IMR-90 (cell line): ENCODE measurements at regions not wholly inside any gene's neighbourhood (a gene's known extent, or its start where the extent isn't known, plus 50 kb on each side); places are given as distances from the start of the nearest gene placed in this dataset.

Experiments
- ATAC-seq: fragments of 200-7000 bp; cut with Tn5 transposase; 2 replicates; pipeline ENCODE4 v1.9.1; 2020; ENCODE audit warnings: low read depth, mild to moderate bottlenecking, moderate library complexity
- BruUV-seq: library from RNA; stranded (reverse); fragments of 400-500 nt; replicated peaks from 2 replicates; lab custom pipeline; 2021; lab: Mats Ljungman, UMichigan
- CTCF ChIA-PET: fragments of 300-600 bp; formaldehyde crosslinking; extraction: SDS; loops from one replicate; lab custom pipeline; 2021; ENCODE audit warnings: antibody characterized with exemption; lab: Yijun Ruan, JAX
- POLR2A ChIA-PET: fragments of 300-600 bp; sonication (Branson Sonifier 250); formaldehyde crosslinking; loops from one replicate; lab custom pipeline; 2022; ENCODE audit warnings: antibody characterized with exemption; ENCODE audit not compliant: unreplicated experiment; lab: Charles Lee
- DNase-seq: peaks from one replicate; pipeline ENCODE4 v3.0.0; 2013
- H2AFZ ChIP-seq: replicated peaks from 2 replicates; pipeline ENCODE3; 2013; ENCODE audit warnings: low read length, mild to moderate bottlenecking; ENCODE audit not compliant: poor library complexity
- H2AK5ac ChIP-seq: 2 replicates; pipeline ENCODE4 v1.6.1; 2013; ENCODE audit warnings: low read depth, low read length, inconsistent platforms
- H2AK9ac ChIP-seq: replicated peaks from 2 replicates; pipeline ENCODE3; 2013; ENCODE audit warnings: mild to moderate bottlenecking, low read depth, low read length, moderate library complexity; ENCODE audit not compliant: poor library complexity
- H2BK120ac ChIP-seq: 2 replicates; pipeline ENCODE4 v1.6.1; 2013; ENCODE audit warnings: low read depth, low read length, inconsistent platforms
- H2BK15ac ChIP-seq: 3 replicates; pipeline ENCODE4 v1.6.1; 2013; ENCODE audit warnings: low read depth, low read length, inconsistent platforms
- H2BK20ac ChIP-seq: 2 replicates; pipeline ENCODE4 v1.6.1; 2013; ENCODE audit warnings: low read depth, mild to moderate bottlenecking, inconsistent platforms, low read length, moderate library complexity
- H2BK5ac ChIP-seq: 2 replicates; pipeline ENCODE4 v1.6.1; 2013; ENCODE audit warnings: mild to moderate bottlenecking, low read depth, low read length, inconsistent platforms; ENCODE audit not compliant: poor library complexity, severe bottlenecking
- H3K14ac ChIP-seq: replicated peaks from 2 replicates; pipeline ENCODE4 v1.6.1; 2013; ENCODE audit warnings: low read depth, low read length, inconsistent platforms
- H3K18ac ChIP-seq: 2 replicates; pipeline ENCODE4 v1.6.1; 2013; ENCODE audit warnings: low read depth, low read length, control low read depth
- H3K23ac ChIP-seq: 2 replicates; pipeline ENCODE4 v1.6.1; 2013; ENCODE audit warnings: low read depth, low read length, inconsistent platforms
- H3K27ac ChIP-seq: 2 replicates; pipeline ENCODE4 v1.5.1; 2013; ENCODE audit warnings: mild to moderate bottlenecking, control low read depth, low read length; ENCODE audit not compliant: insufficient read depth
- H3K27me3 ChIP-seq: 2 replicates; pipeline ENCODE4 v1.6.1; 2013; ENCODE audit warnings: low read length; ENCODE audit not compliant: control insufficient read depth, insufficient read depth
- H3K36me3 ChIP-seq: 2 replicates; pipeline ENCODE4 v1.6.1; 2013; ENCODE audit warnings: low read length, mixed read lengths; ENCODE audit not compliant: control insufficient read depth, insufficient read depth
- H3K4ac ChIP-seq: 2 replicates; pipeline ENCODE4 v1.6.1; 2013; ENCODE audit warnings: low read depth, low read length, inconsistent platforms
- H3K4me1 ChIP-seq: 2 replicates; pipeline ENCODE4 v1.6.1; 2013; ENCODE audit warnings: low read length, mixed read lengths; ENCODE audit not compliant: control insufficient read depth, insufficient read depth
- H3K4me2 ChIP-seq: 2 replicates; pipeline ENCODE4 v1.6.1; 2013; ENCODE audit warnings: low read depth, mild to moderate bottlenecking, control low read depth, low read length, moderate library complexity
- H3K4me3 ChIP-seq: 2 replicates; pipeline ENCODE4 v1.5.1; 2013; ENCODE audit warnings: low read depth, mild to moderate bottlenecking, control low read depth, low read length, moderate library complexity; ENCODE audit not compliant: insufficient read depth
- H3K56ac ChIP-seq: 2 replicates; pipeline ENCODE4 v1.6.1; 2013; ENCODE audit warnings: low read length, inconsistent platforms; ENCODE audit not compliant: insufficient read depth; ENCODE audit errors: extremely low read depth
- H3K79me1 ChIP-seq, 2 experiments: 2 replicates each; pipeline ENCODE4 v1.6.1; 2013; ENCODE audit warnings: low read length in 2 of 2, inconsistent platforms in 1 of 2, low read depth in 1 of 2
- H3K9ac ChIP-seq: 2 replicates; pipeline ENCODE4 v1.6.1; 2013; ENCODE audit warnings: low read depth, low read length, control low read depth
- H3K9me1 ChIP-seq: 2 replicates; pipeline ENCODE4 v1.6.1; 2013; ENCODE audit warnings: low read length, inconsistent platforms; ENCODE audit not compliant: insufficient read depth
- H3K9me3 ChIP-seq: 2 replicates; pipeline ENCODE4 v1.6.1; 2013; ENCODE audit warnings: low read length; ENCODE audit not compliant: control insufficient read depth, insufficient read depth
- H4K20me1 ChIP-seq: 2 replicates; pipeline ENCODE4 v1.6.1; 2013; ENCODE audit warnings: low read length, inconsistent platforms; ENCODE audit not compliant: insufficient read depth
- H4K5ac ChIP-seq: 2 replicates; pipeline ENCODE4 v1.6.1; 2013; ENCODE audit warnings: mild to moderate bottlenecking, low read depth, low read length, control low read depth
- H4K8ac ChIP-seq, 2 experiments: 2 replicates each; pipeline ENCODE4 v1.6.1; 2013; ENCODE audit warnings: low read depth in 2 of 2, low read length in 2 of 2, control low read depth in 1 of 2, inconsistent platforms in 1 of 2
- H4K91ac ChIP-seq: 2 replicates; pipeline ENCODE4 v1.6.1; 2013; ENCODE audit warnings: low read depth, low read length, inconsistent platforms; ENCODE audit not compliant: insufficient read depth
- NFE2L2 ChIP-seq: fragments of 150-350 bp; IDR thresholded peaks from 2 replicates; pipeline ENCODE4 v1.6.1; 2016; ENCODE audit warnings: low read depth, mild to moderate bottlenecking, low read length
- WGBS, 2 experiments: methylation state at CpG; one replicate each; pipeline versions ENCODE4 v1.1.5 to v1.1.7; 2013; ENCODE audit warnings: missing lambda C conversion rate in 2 of 2; ENCODE audit not compliant: insufficient read length in 1 of 2; ENCODE audit errors: extremely low coverage in 2 of 2; 5-methylcytosine and 5-hydroxymethylcytosine counted together
- dilution Hi-C: fragments of 300-500 bp; cut with HindIII; formaldehyde crosslinking; loops from one replicate; pipeline ENCODE4 v1.14.3; 2018; ENCODE audit warnings: low sequenced_read_pairs; ENCODE audit not compliant: unreplicated experiment
- in situ Hi-C: fragments of 300-500 bp; cut with MboI; formaldehyde crosslinking; loops from 3 replicates; pipeline ENCODE4 v1.14.3; 2019; ENCODE audit warnings: low sequenced_read_pairs, inconsistent platforms, mixed read lengths
- intact Hi-C: fragments of 100-400 bp; cut with micrococcal nuclease; formaldehyde crosslinking; loops from 2 replicates; pipeline ENCODE4 v1.10.0; 2022

DNA sequence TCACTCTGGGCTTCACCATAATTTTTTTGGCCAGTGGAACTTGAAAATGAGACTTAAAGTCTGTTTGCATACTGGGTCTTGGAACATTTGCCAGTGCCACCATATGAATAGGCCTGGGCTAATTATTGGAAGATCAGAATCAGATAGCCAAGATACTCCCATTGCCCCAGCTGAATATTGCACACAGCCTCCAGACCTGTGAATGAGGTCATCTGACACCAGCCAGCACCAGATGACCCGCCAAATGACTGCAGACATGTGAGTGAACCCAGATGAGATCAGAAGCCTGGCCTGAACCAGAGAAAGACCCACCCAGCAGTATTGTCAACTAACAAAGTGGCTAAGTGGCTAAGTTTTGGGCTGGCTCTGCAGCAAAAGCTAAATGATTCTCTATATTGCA lies 220.5 kb upstream of the MPDZ start:
- no peaks in the 10 kb centered on the region for H3K9me3 ChIP-seq
- no peak overlapping the region for H2BK5ac ChIP-seq
- no peak overlapping the region for H3K9ac ChIP-seq
- no peak overlapping the region for H2BK20ac ChIP-seq
- H2AK5ac ChIP-seq = no peak overlapping the region
- intact Hi-C loops (no loop called here), dilution Hi-C loops (no loop called here), in situ Hi-C loops (no loop called here)
- ATAC-seq (no peak), DNase-seq (no peak)
- H2AFZ ChIP-seq = no peak overlapping the region
- H3K27ac ChIP-seq = no peak overlapping the region
- H3K4me2 ChIP-seq = no peak overlapping the region
- CTCF ChIA-PET = no interaction called here
- H3K23ac ChIP-seq = no peak overlapping the region
- H2BK120ac ChIP-seq = no peak overlapping the region
- no peaks in the 10 kb centered on the region for H4K20me1 ChIP-seq
- no peak overlapping the region for H3K56ac ChIP-seq
- H3K27me3 ChIP-seq = no peaks in the 10 kb centered on the region
- no peaks in the 10 kb centered on the region for H3K4me1 ChIP-seq
- no peaks in the 10 kb centered on the region for H3K36me3 ChIP-seq
- no peak overlapping the region for H3K4me3 ChIP-seq
- H4K8ac ChIP-seq = no peak overlapping the region
- no CpG with 5 or more reads among the region's 1 CpG for WGBS, 2 experiments
- H2AK9ac ChIP-seq = no peak overlapping the region
- H2BK15ac ChIP-seq = no peak overlapping the region
- no TSS peak for BruUV-seq
- no peak overlapping the region for H3K14ac ChIP-seq
- H3K4ac ChIP-seq = no peak overlapping the region
- no peak overlapping the region for H4K5ac ChIP-seq
- H3K9me1 ChIP-seq = no peaks in the 10 kb centered on the region
- no peak overlapping the region for H4K91ac ChIP-seq
- POLR2A ChIA-PET = no interaction called here
- no peak for TF ChIP-seq NFE2L2
- H3K18ac ChIP-seq = no peak overlapping the region
- no peaks in the 10 kb centered on the region for H3K79me1 ChIP-seq
